CD14-positive monocyte (primary cell): ENCODE measurements at regions not wholly inside any gene's neighbourhood (a gene's known extent, or its start where the extent isn't known, plus 50 kb on each side); places are given as distances from the start of the nearest gene placed in this dataset.

Experiments
- DNase-seq, 3 donors: peaks; one replicate each; pipeline ENCODE4 v3.0.0-alpha.2; 2011 to 2022
- H2AFZ ChIP-seq: 2 replicates; pipeline ENCODE4 v1.6.0; 2012; ENCODE audit warnings: mild to moderate bottlenecking, low read depth, low read length, inconsistent platforms; ENCODE audit not compliant: insufficient read depth, poor library complexity, severe bottlenecking
- H3K27ac ChIP-seq, 2 donors: 1 replicate in 1 of 2; 2 replicates in 1 of 2; pipeline ENCODE4 v1.5.1; 2012 to 2013; ENCODE audit warnings: low read length in 2 of 2, control low read depth in 1 of 2, inconsistent platforms in 1 of 2, low read depth in 1 of 2, mild to moderate bottlenecking in 1 of 2
- H3K27me3 ChIP-seq, 2 donors: one replicate each; pipeline versions ENCODE4 v1.6.0 to v1.6.1; 2011 to 2013; ENCODE audit warnings: low read length in 2 of 2; ENCODE audit not compliant: control insufficient read depth in 2 of 2, insufficient read depth in 2 of 2
- H3K36me3 ChIP-seq, 2 donors: replicated peaks in 1 of 2; 1 replicate in 1 of 2; 2 replicates in 1 of 2; pipeline versions ENCODE4 v1.5.1 to v1.6.1; 2012 to 2013; ENCODE audit warnings: low read length in 2 of 2, control low read depth in 1 of 2, inconsistent platforms in 1 of 2, mild to moderate bottlenecking in 1 of 2; ENCODE audit not compliant: insufficient read depth in 2 of 2, control insufficient read depth in 1 of 2
- H3K4me1 ChIP-seq, 2 donors: 1 replicate in 1 of 2; 2 replicates in 1 of 2; pipeline versions ENCODE4 v1.5.1 to v1.6.1; 2012 to 2013; ENCODE audit warnings: low read length in 2 of 2, control low read depth in 1 of 2, inconsistent platforms in 1 of 2, mild to moderate bottlenecking in 1 of 2, moderate library complexity in 1 of 2; ENCODE audit not compliant: insufficient read depth in 2 of 2, control insufficient read depth in 1 of 2
- H3K4me2 ChIP-seq: replicated peaks from 2 replicates; pipeline ENCODE3; 2012; ENCODE audit warnings: low read length, moderate library complexity, mild to moderate bottlenecking; ENCODE audit not compliant: poor library complexity, severe bottlenecking; ENCODE audit errors: extremely low read depth
- H3K4me3 ChIP-seq, 3 experiments: fragments of 200-600 bp in 1 of 3; sonication (generic) in 1 of 3; replicated peaks in 1 of 3; 1 replicate in 2 of 3; 2 replicates in 1 of 3; pipeline ENCODE4 v1.5.1; 2011 to 2013; ENCODE audit warnings: low read length in 3 of 3, mild to moderate bottlenecking in 3 of 3, control low read depth in 2 of 3, low read depth in 2 of 3, inconsistent platforms in 1 of 3, moderate library complexity in 1 of 3
- H3K79me2 ChIP-seq: 2 replicates; pipeline ENCODE4 v1.6.0; 2012; ENCODE audit warnings: mild to moderate bottlenecking, control low read depth, inconsistent platforms, low read length, moderate library complexity; ENCODE audit not compliant: insufficient read depth
- H3K9ac ChIP-seq: 2 replicates; pipeline ENCODE4 v1.6.0; 2017; ENCODE audit warnings: low read length, mild to moderate bottlenecking; ENCODE audit not compliant: insufficient read depth, poor library complexity, severe bottlenecking
- H3K9me3 ChIP-seq, 2 donors: replicated peaks in 1 of 2; 1 replicate in 1 of 2; 2 replicates in 1 of 2; pipeline versions ENCODE4 v1.5.1 to v1.6.1; 2012 to 2013; ENCODE audit warnings: low read length in 2 of 2, control low read depth in 1 of 2; ENCODE audit not compliant: control insufficient read depth in 1 of 2, insufficient read depth in 1 of 2
- H4K20me1 ChIP-seq: 2 replicates; pipeline ENCODE4 v1.6.0; 2012; ENCODE audit warnings: mild to moderate bottlenecking, low read length, control low read depth, moderate library complexity; ENCODE audit not compliant: insufficient read depth
- H3K27ac Mint-ChIP-seq, 7 donors: one replicate each; pipeline ENCODE4 v1.8.0; 2020; ENCODE audit warnings: mild to moderate bottlenecking in 7 of 7, mixed read lengths in 7 of 7, moderate library complexity in 6 of 7, inconsistent platforms in 2 of 7
- H3K27me3 Mint-ChIP-seq, 3 donors: one replicate each; pipeline ENCODE4 v1.8.0; 2021 to 2022; ENCODE audit warnings: low read depth in 3 of 3, mild to moderate bottlenecking in 3 of 3, mixed read lengths in 3 of 3, moderate library complexity in 3 of 3, inconsistent platforms in 1 of 3
- H3K36me3 Mint-ChIP-seq, 2 donors: one replicate each; pipeline ENCODE4 v1.8.0; 2020; ENCODE audit warnings: mixed read lengths in 2 of 2, inconsistent platforms in 1 of 2, mild to moderate bottlenecking in 1 of 2
- H3K4me1 Mint-ChIP-seq: one replicate; pipeline ENCODE4 v1.8.0; 2020; ENCODE audit warnings: mild to moderate bottlenecking, mixed read lengths
- H3K4me3 Mint-ChIP-seq, 2 donors: one replicate each; pipeline ENCODE4 v1.8.0; 2020; ENCODE audit warnings: mild to moderate bottlenecking in 2 of 2, mixed read lengths in 2 of 2, moderate library complexity in 1 of 2
- H3K9me3 Mint-ChIP-seq, 7 donors: one replicate each; pipeline ENCODE4 v1.8.0; 2020 to 2022; ENCODE audit warnings: mixed read lengths in 7 of 7, mild to moderate bottlenecking in 6 of 7, moderate library complexity in 6 of 7, inconsistent platforms in 2 of 7
- whole genome bisulfite sequencing: methylation state at CpG from one replicate; pipeline ENCODE4 v1.1.5; 2013; ENCODE audit warnings: missing lambda C conversion rate; ENCODE audit not compliant: insufficient coverage; 5-methylcytosine and 5-hydroxymethylcytosine counted together
- intact Hi-C, 2 donors: fragments of 100-400 bp; cut with micrococcal nuclease; formaldehyde crosslinking; loops; one replicate each; pipeline versions ENCODE4 v1.15.0 to v1.15.1; 2023
- TF ChIP-seq, protein P1 (sequence below): fragments of 200-600 bp; IDR thresholded peaks from one replicate; pipeline ENCODE4 v1.8.0; 2022; ENCODE audit warnings: antibody characterized with exemption, mild to moderate bottlenecking

DNA sequence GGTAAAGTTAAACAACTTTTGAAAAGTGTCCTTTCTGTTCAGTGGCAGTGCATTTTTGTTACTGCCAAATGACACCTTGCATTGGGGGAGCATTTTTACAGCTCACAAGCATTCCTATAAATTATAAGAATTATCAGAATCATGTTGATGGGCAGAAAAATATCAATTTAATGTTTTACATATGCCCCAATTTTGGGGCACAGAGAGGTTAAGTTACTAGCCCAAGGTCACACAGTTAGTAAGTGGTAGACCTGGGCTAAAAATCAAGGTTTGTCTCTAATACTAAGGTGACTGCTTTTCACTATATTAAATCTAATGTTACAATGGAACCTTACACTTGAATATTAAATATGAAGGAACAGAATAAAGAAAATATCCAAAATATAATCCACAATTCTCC, 180.1 kb upstream of the IVNS1ABP start:
- H4K20me1 ChIP-seq, result no peaks in the 10 kb centered on the region
- Mint-ChIP-seq H3K27ac (peak overlapping the region in 1 of 7 donors; percentile 12), H3K27me3 (peaks cover 0 to 3% (median 2%) of the 10 kb centered on the region in 3 donors), H3K9me3 (no peaks in the 10 kb centered on the region), H3K36me3 (peaks cover 0 to 5% of the 10 kb centered on the region in 2 donors), H3K4me1 (peaks cover 17% of the 10 kb centered on the region), H3K4me3 (no peak overlapping the region)
- H3K4me1 ChIP-seq, result peaks cover 14 to 16% of the 10 kb centered on the region in 2 donors
- H3K9me3 ChIP-seq, result no peaks in the 10 kb centered on the region
- H3K36me3 ChIP-seq, result no peaks in the 10 kb centered on the region
- H3K79me2 ChIP-seq, result no peaks in the 10 kb centered on the region
- no peak overlapping the region for H2AFZ ChIP-seq
- no peak overlapping the region for H3K4me3 ChIP-seq
- no peaks in the 10 kb centered on the region for H3K27me3 ChIP-seq
- no peak overlapping the region for H3K4me2 ChIP-seq
- TF ChIP-seq, protein P1, sequence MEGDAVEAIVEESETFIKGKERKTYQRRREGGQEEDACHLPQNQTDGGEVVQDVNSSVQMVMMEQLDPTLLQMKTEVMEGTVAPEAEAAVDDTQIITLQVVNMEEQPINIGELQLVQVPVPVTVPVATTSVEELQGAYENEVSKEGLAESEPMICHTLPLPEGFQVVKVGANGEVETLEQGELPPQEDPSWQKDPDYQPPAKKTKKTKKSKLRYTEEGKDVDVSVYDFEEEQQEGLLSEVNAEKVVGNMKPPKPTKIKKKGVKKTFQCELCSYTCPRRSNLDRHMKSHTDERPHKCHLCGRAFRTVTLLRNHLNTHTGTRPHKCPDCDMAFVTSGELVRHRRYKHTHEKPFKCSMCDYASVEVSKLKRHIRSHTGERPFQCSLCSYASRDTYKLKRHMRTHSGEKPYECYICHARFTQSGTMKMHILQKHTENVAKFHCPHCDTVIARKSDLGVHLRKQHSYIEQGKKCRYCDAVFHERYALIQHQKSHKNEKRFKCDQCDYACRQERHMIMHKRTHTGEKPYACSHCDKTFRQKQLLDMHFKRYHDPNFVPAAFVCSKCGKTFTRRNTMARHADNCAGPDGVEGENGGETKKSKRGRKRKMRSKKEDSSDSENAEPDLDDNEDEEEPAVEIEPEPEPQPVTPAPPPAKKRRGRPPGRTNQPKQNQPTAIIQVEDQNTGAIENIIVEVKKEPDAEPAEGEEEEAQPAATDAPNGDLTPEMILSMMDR, result no peak
- intact Hi-C loops, result no loop called here
- H3K27ac ChIP-seq, result no peak overlapping the region
- no peak overlapping the region for H3K9ac ChIP-seq
- DNase-seq, result no peak

DNA sequence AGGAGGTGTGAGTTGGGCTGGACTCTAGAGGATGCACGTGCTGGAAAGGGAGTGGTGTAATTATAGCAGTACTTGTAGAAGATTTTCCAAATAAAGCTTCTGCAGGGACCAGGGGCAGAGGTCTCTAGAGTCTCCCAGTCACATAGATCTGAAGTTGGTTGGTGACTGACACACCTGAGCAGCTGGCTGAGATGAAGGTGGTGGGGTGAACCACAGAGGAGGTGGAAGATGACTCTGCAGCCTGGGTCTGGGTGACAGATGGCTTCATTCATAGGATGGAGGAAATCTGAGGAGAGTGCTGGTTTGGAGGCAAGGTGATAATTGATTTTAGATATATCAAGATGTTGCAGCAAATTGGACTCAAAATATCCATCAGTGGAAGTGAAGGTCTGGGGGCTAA, 178.9 kb upstream of the IVNS1ABP start:
- peaks cover 17% of the 10 kb centered on the region for H3K4me1 Mint-ChIP-seq
- H3K9me3 ChIP-seq, result no peaks in the 10 kb centered on the region
- H3K79me2 ChIP-seq, result no peaks in the 10 kb centered on the region
- TF ChIP-seq, protein P1, result no peak
- H2AFZ ChIP-seq, result peak overlapping the region; percentile 30
- no peak overlapping the region for H3K27ac ChIP-seq
- peaks cover 0 to 5% of the 10 kb centered on the region in 2 donors for H3K36me3 Mint-ChIP-seq
- no peaks in the 10 kb centered on the region for H4K20me1 ChIP-seq
- 100% methylated on average over 1 of the region's 1 CpG for WGBS
- no peak overlapping the region for H3K4me3 Mint-ChIP-seq
- H3K27me3 ChIP-seq, result no peaks in the 10 kb centered on the region
- no peaks in the 10 kb centered on the region for H3K9me3 Mint-ChIP-seq
- no peaks in the 10 kb centered on the region for H3K36me3 ChIP-seq
- peak overlapping the region in 5 of 7 donors; percentile 31 to 63 (median 43) for H3K27ac Mint-ChIP-seq
- no peak overlapping the region for H3K4me2 ChIP-seq
- peaks cover 0 to 3% (median 2%) of the 10 kb centered on the region in 3 donors for H3K27me3 Mint-ChIP-seq
- no peak overlapping the region for H3K4me3 ChIP-seq
- H3K4me1 ChIP-seq, result peaks cover 14 to 16% of the 10 kb centered on the region in 2 donors
- no peak overlapping the region for H3K9ac ChIP-seq
- DNase-seq, result no peak
- intact Hi-C loops, result no loop called here
